ENCODE measurements at regions not wholly inside any gene's neighbourhood (a gene's known extent, or its start where the extent isn't known, plus 50 kb on each side); places are given as distances from the start of the nearest gene placed in this dataset.

GRCh38 chr12:125689576-125690410, 624.6 kb downstream of the AACS start:
- no peak overlapping the region for H3K4me3 ChIP-seq (ENCODE audit: low read depth, low read length)
- TF ChIP-seq, protein P1, sequence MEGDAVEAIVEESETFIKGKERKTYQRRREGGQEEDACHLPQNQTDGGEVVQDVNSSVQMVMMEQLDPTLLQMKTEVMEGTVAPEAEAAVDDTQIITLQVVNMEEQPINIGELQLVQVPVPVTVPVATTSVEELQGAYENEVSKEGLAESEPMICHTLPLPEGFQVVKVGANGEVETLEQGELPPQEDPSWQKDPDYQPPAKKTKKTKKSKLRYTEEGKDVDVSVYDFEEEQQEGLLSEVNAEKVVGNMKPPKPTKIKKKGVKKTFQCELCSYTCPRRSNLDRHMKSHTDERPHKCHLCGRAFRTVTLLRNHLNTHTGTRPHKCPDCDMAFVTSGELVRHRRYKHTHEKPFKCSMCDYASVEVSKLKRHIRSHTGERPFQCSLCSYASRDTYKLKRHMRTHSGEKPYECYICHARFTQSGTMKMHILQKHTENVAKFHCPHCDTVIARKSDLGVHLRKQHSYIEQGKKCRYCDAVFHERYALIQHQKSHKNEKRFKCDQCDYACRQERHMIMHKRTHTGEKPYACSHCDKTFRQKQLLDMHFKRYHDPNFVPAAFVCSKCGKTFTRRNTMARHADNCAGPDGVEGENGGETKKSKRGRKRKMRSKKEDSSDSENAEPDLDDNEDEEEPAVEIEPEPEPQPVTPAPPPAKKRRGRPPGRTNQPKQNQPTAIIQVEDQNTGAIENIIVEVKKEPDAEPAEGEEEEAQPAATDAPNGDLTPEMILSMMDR (IDR thresholded peaks at IDR 0.05; ENCODE audit: borderline replicate concordance, insufficient read depth, low read depth, low read length), result no peak

- no peak overlapping the region for H3K4me3 ChIP-seq (ENCODE audit: low read depth, low read length)
- TF ChIP-seq, protein P1 (IDR thresholded peaks at IDR 0.05; ENCODE audit: borderline replicate concordance, insufficient read depth, low read depth, low read length), result no peak
These were observed 625.6 kb downstream of the AACS start for GRCh38 chr12:125690841-125691240.

DNA sequence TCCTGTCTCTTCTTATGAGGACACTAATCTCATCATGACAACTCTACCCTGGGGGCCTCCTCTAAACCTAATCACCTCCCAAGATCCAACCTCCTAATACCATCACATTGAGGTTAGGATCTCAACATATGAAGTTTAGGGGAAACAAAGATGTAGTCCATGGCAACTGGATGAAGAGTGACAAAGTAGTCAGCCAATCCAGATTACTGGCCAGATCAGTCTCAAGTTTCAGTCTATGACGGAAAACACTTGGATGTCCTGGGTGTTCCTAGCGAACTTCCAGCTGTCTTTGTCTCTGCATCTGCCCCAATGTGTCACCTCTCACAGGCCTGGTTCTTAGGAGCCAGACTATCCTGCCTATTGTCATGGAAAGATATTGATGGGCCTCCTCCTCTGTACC, 630.8 kb downstream of the AACS start:
- H3K4me3 ChIP-seq (ENCODE audit: low read depth, low read length), result no peak overlapping the region
- TF ChIP-seq, protein P1 (IDR thresholded peaks at IDR 0.05; ENCODE audit: borderline replicate concordance, insufficient read depth, low read depth, low read length), result no peak

DNA sequence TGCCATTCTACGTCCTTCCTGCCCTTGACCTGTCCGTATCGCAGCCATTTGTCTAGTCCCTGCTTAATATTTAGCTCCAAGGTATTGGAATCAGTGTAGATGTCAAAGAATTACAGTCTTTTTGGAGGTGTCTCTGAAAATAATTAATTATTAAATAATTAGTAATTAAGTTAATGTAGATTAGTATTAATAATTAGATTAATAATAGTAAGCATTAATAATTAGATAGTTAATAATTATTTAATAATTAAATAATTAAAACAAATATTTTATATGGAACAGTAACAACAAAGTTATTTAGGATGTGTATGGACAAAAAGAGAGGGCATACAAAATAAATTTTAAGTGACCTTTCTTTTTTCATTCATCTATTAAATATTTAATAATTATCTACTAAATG, 639.6 kb downstream of the AACS start:
- TF ChIP-seq, protein P1 (IDR thresholded peaks at IDR 0.05; ENCODE audit: borderline replicate concordance, insufficient read depth, low read depth, low read length), result no peak
- no peak overlapping the region for H3K4me3 ChIP-seq (ENCODE audit: low read depth, low read length)

- no peak overlapping the region for H3K4me3 ChIP-seq (ENCODE audit: low read depth, low read length)
- TF ChIP-seq, protein P1 (IDR thresholded peaks at IDR 0.05; ENCODE audit: borderline replicate concordance, insufficient read depth, low read depth, low read length), result no peak
These were observed 655.7 kb downstream of the AACS start for GRCh38 chr12:125720961-125721360.

- TF ChIP-seq, protein P1 (IDR thresholded peaks at IDR 0.05; ENCODE audit: borderline replicate concordance, insufficient read depth, low read depth, low read length), result no peak
- H3K4me3 ChIP-seq (ENCODE audit: low read depth, low read length), result no peak overlapping the region
These were observed 668.9 kb downstream of the AACS start for GRCh38 chr12:125734137-125734536.

- no peak overlapping the region for H3K4me3 ChIP-seq (ENCODE audit: low read depth, low read length)
- TF ChIP-seq, protein P1 (IDR thresholded peaks at IDR 0.05; ENCODE audit: borderline replicate concordance, insufficient read depth, low read depth, low read length), result no peak
These were observed 673.0 kb downstream of the AACS start for GRCh38 chr12:125738211-125738610.

All from GM12875 (cell line).